Activated naive CD4-positive, alpha-beta T cell treated with anti-CD3 and anti-CD28 coated beads for 36 hours (primary cell): ENCODE measurements at regions not wholly inside any gene's neighbourhood (a gene's known extent, or its start where the extent isn't known, plus 50 kb on each side); places are given as distances from the start of the nearest gene placed in this dataset.

Source experiments
- CTCF ChIA-PET: fragments of 350-600 bp; sonication (Branson Sonifier 250); formaldehyde crosslinking; loops from one replicate; lab custom pipeline; 2021; ENCODE audit warnings: antibody characterized with exemption; lab: Charles Lee
- DNase-seq: peaks from one replicate; pipeline ENCODE4 v3.0.0-alpha.2; 2020
- H3K27ac Mint-ChIP-seq: one replicate; pipeline ENCODE4 v1.8.0; 2021; ENCODE audit warnings: mild to moderate bottlenecking, mixed read lengths
- H3K27me3 Mint-ChIP-seq: one replicate; pipeline ENCODE4 v1.8.0; 2021; ENCODE audit warnings: low read depth, mixed read lengths
- H3K36me3 Mint-ChIP-seq: one replicate; pipeline ENCODE4 v1.8.0; 2021; ENCODE audit warnings: low read depth, mixed read lengths
- H3K4me1 Mint-ChIP-seq: one replicate; pipeline ENCODE4 v1.8.0; 2021; ENCODE audit warnings: low read depth, mixed read lengths
- H3K4me3 Mint-ChIP-seq: one replicate; pipeline ENCODE4 v1.8.0; 2021; ENCODE audit warnings: mild to moderate bottlenecking, moderate library complexity, mixed read lengths
- H3K9me3 Mint-ChIP-seq: one replicate; pipeline ENCODE4 v1.8.0; 2021; ENCODE audit warnings: mixed read lengths
- intact Hi-C: fragments of 100-400 bp; cut with micrococcal nuclease; formaldehyde crosslinking; loops from one replicate; pipeline ENCODE4 v1.15.1; 2023

- intact Hi-C loops: no loop called here
- H3K4me3 Mint-ChIP-seq: no peak overlapping the region
- no peaks in the 10 kb centered on the region for H3K4me1 Mint-ChIP-seq
- CTCF ChIA-PET: no interaction called here
- no peaks in the 10 kb centered on the region for H3K27me3 Mint-ChIP-seq
- H3K36me3 Mint-ChIP-seq: no peaks in the 10 kb centered on the region
- H3K27ac Mint-ChIP-seq: no peak overlapping the region
- peaks cover 2% of the 10 kb centered on the region for H3K9me3 Mint-ChIP-seq
- DNase-seq: no peak
Observed at GRCh38 chr2:4424153-4424552, 720.8 kb downstream of the DCDC2C start.

GRCh38 chr2:4427083-4427482 lies 723.7 kb downstream of the DCDC2C start:
- H3K27ac Mint-ChIP-seq: no peak overlapping the region
- H3K36me3 Mint-ChIP-seq: no peaks in the 10 kb centered on the region
- no peaks in the 10 kb centered on the region for H3K27me3 Mint-ChIP-seq
- no peaks in the 10 kb centered on the region for H3K4me1 Mint-ChIP-seq
- no peak overlapping the region for H3K4me3 Mint-ChIP-seq
- no peak for DNase-seq
- intact Hi-C loops: no loop called here
- CTCF ChIA-PET: no interaction called here
- peaks cover 2% of the 10 kb centered on the region for H3K9me3 Mint-ChIP-seq

DNA sequence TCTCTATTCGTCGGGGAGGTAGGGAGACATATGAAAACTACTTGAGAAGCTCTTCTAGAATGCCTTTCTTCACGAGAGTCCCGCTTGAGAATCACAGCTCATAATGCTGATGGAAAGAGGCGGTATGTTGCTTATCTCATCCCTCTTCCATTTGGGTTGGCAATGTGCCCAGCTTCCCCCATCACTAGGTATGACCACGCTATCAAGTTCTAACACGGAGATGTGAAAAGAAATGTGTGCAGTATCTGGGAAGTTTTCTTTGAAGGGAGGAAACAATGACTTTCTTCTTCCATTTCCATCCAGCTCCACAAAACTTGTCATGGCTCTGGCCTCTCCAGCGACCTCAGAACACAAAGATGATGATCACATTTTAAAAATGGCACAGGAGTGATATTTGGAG lies 742.4 kb downstream of the DCDC2C start:
- no peak overlapping the region for H3K27ac Mint-ChIP-seq
- DNase-seq: no peak
- no peaks in the 10 kb centered on the region for H3K4me1 Mint-ChIP-seq
- intact Hi-C loops: no loop called here
- H3K27me3 Mint-ChIP-seq: no peaks in the 10 kb centered on the region
- H3K9me3 Mint-ChIP-seq: peaks cover 7% of the 10 kb centered on the region
- CTCF ChIA-PET: no interaction called here
- H3K36me3 Mint-ChIP-seq: no peaks in the 10 kb centered on the region
- H3K4me3 Mint-ChIP-seq: no peak overlapping the region

DNA sequence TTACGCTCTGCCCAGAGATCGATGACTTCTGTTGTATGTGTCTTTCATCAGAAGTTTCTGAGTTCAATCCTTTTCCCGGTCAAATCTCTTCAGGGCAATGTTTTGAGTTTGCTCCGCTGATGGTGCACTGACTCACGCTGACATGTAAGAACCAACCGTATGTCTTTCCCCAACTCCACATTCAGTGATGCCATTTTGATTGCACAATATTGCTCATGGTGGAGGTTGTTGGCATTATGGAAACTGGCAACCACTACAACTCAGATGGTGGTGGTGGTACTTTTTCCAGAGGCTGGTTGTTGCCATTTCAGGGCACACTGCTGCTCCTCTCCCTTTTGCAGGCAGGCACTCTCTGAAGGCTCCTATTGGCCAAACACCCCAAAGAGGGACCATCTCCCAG lies 751.5 kb downstream of the DCDC2C start:
- CTCF ChIA-PET: no interaction called here
- DNase-seq: no peak
- H3K36me3 Mint-ChIP-seq: no peaks in the 10 kb centered on the region
- H3K27me3 Mint-ChIP-seq: no peaks in the 10 kb centered on the region
- no peak overlapping the region for H3K4me3 Mint-ChIP-seq
- intact Hi-C loops: no loop called here
- no peak overlapping the region for H3K27ac Mint-ChIP-seq
- peaks cover 7% of the 10 kb centered on the region for H3K9me3 Mint-ChIP-seq
- H3K4me1 Mint-ChIP-seq: no peaks in the 10 kb centered on the region

DNA sequence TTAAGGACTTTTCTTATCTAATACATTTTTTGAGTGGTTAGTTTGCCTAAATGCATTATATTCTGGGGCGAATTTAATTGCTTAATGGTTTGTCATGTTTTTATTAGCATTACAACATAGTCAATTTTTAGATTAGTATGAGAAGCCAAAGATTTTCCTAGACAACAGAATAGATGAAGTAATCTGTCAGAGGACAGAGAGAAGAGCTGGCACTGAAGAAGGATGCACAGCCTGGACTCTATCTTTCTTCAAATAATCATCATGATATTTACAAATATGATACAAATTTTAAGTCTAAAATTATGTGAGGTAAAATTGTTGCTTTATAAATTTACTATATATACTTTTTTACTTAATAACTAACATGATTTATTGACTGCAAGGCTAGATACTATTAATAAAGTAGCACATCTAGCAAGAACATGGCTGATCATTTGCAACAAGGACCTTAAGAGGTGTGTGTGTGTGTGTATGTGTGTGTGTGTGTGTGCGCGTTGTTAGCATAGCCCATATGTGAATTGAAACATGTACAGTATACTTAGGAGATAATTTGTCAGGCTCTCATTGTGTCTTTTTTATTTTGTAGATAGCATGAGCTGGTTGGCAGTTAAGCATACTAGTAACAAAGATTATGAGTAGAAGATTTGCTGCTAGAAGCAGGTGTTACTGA lies 752.2 kb downstream of the DCDC2C start:
- Mint-ChIP-seq H3K27me3 (no peaks in the 10 kb centered on the region), H3K27ac (no peak overlapping the region), H3K36me3 (no peaks in the 10 kb centered on the region), H3K4me1 (no peaks in the 10 kb centered on the region), H3K4me3 (no peak overlapping the region), H3K9me3 (peaks cover 7% of the 10 kb centered on the region)
- intact Hi-C loops: no loop called here
- CTCF ChIA-PET: no interaction called here
- no peak for DNase-seq

GRCh38 chr2:4464634-4465266 lies 761.4 kb downstream of the DCDC2C start:
- CTCF ChIA-PET: no interaction called here
- no peaks in the 10 kb centered on the region for H3K9me3 Mint-ChIP-seq

DNA sequence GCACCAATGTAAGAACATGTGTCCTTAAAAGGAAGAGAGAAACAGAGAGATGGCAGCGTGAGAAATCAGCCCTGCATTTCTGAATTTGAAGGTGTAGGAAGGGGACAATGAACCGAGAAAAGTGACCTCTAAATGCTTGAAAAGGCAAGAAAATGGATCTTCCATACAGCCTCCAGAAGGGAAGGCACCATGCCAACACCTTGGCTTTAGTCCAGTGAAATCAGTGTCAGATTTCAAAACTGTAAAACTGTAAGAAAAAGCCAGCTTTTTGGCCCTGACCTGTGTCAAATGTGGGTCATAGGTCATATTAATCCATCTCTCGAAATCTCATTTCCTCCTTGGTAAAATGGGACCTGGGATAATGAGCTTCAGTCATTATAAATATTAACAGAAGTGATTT lies 762.3 kb downstream of the DCDC2C start:
- H3K9me3 Mint-ChIP-seq: no peaks in the 10 kb centered on the region
- no peaks in the 10 kb centered on the region for H3K4me1 Mint-ChIP-seq
- no peak overlapping the region for H3K27ac Mint-ChIP-seq
- H3K4me3 Mint-ChIP-seq: no peak overlapping the region
- H3K36me3 Mint-ChIP-seq: no peaks in the 10 kb centered on the region
- H3K27me3 Mint-ChIP-seq: no peaks in the 10 kb centered on the region
- DNase-seq: no peak
- intact Hi-C loops: no loop called here
- CTCF ChIA-PET: no interaction called here

More at GRCh38 chr2:4464634-4465266, 761.4 kb downstream of the DCDC2C start:
- no peaks in the 10 kb centered on the region for H3K27me3 Mint-ChIP-seq
- no peak overlapping the region for H3K27ac Mint-ChIP-seq
- no peak overlapping the region for H3K4me3 Mint-ChIP-seq
- intact Hi-C loops: no loop called here
- H3K36me3 Mint-ChIP-seq: no peaks in the 10 kb centered on the region
- H3K4me1 Mint-ChIP-seq: no peaks in the 10 kb centered on the region
- DNase-seq: no peak

- H3K4me3 Mint-ChIP-seq: no peak overlapping the region
- intact Hi-C loops: no loop called here
- H3K27me3 Mint-ChIP-seq: no peaks in the 10 kb centered on the region
- CTCF ChIA-PET: no interaction called here
- no peaks in the 10 kb centered on the region for H3K9me3 Mint-ChIP-seq
- no peaks in the 10 kb centered on the region for H3K4me1 Mint-ChIP-seq
- H3K36me3 Mint-ChIP-seq: no peaks in the 10 kb centered on the region
- no peak for DNase-seq
- no peak overlapping the region for H3K27ac Mint-ChIP-seq
Observed at GRCh38 chr2:4475618-4476017, 772.2 kb downstream of the DCDC2C start.

- Mint-ChIP-seq H3K4me3 (no peak overlapping the region), H3K27ac (no peak overlapping the region), H3K9me3 (peaks cover 10% of the 10 kb centered on the region), H3K27me3 (no peaks in the 10 kb centered on the region), H3K36me3 (no peaks in the 10 kb centered on the region), H3K4me1 (no peaks in the 10 kb centered on the region)
- DNase-seq: no peak
- intact Hi-C loops: no loop called here
- CTCF ChIA-PET: no interaction called here
Observed at GRCh38 chr2:4483050-4483449, 779.7 kb downstream of the DCDC2C start.

- intact Hi-C loops: no loop called here
- Mint-ChIP-seq H3K4me3 (no peak overlapping the region), H3K27ac (no peak overlapping the region), H3K4me1 (no peaks in the 10 kb centered on the region), H3K36me3 (no peaks in the 10 kb centered on the region), H3K9me3 (peaks cover 10% of the 10 kb centered on the region), H3K27me3 (no peaks in the 10 kb centered on the region)
- CTCF ChIA-PET: no interaction called here
- no peak for DNase-seq
Observed at GRCh38 chr2:4486971-4487370, 783.6 kb downstream of the DCDC2C start.

DNA sequence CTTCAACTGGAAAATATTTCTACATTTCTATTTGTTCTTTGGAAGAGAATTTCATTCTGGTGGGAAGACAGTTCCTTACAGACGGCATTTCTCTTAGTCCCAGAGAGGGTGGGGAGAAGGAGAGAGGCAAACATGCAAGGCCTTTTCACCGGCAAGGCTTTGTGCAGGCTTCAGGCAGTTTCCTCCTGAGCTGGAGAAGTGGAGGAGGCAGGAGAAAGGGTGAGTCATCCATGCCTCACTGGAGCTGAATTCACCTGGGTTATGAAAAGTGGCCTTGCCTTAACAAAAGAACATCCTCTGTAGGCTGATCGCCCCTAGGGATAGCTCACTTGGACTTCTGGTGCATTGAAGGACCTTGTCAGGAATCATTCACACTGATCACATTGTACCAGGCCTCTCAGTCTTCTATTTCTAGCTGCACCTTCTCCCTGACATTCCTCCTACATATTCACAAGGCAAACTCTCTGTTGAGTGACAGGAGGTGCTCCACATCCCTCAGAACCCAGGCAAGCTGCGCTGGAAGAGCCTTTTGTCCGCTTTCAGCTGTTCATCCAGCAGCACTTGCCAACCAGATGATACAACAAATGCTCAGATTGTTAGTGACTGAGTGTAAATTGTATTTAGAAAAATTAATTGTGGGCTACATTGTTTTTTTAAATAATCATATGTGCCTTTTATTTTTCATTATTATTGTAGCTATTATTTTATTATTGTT lies 796.1 kb downstream of the DCDC2C start:
- H3K4me1 Mint-ChIP-seq: no peaks in the 10 kb centered on the region
- H3K9me3 Mint-ChIP-seq: no peaks in the 10 kb centered on the region
- H3K27ac Mint-ChIP-seq: no peak overlapping the region
- no peak overlapping the region for H3K4me3 Mint-ChIP-seq
- intact Hi-C loops: no loop called here
- H3K27me3 Mint-ChIP-seq: no peaks in the 10 kb centered on the region
- no peaks in the 10 kb centered on the region for H3K36me3 Mint-ChIP-seq
- DNase-seq: no peak
- CTCF ChIA-PET: no interaction called here

DNA sequence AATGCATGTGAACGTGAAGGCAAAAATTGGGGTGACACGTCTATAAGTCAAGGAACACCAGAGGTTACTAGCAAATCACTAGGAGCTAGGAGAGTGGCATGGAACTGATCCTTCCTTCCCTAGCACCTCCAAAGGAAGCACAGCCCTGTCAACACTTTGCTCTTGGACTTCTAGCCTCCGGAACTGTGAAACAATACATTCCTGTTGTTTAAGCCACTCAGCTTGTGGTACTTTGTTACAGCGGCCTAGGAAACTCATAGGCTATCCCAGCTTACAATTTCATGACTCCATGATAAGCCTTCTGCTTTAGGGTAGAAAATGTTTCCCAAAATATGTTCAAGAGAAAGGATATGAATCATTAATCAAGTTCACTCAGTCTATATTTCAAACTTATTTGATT lies 798.1 kb downstream of the DCDC2C start:
- Mint-ChIP-seq H3K36me3 (no peaks in the 10 kb centered on the region), H3K27ac (no peak overlapping the region), H3K4me3 (no peak overlapping the region), H3K27me3 (no peaks in the 10 kb centered on the region), H3K9me3 (peaks cover 1% of the 10 kb centered on the region), H3K4me1 (no peaks in the 10 kb centered on the region)
- DNase-seq: no peak
- intact Hi-C loops: no loop called here
- CTCF ChIA-PET: no interaction called here
